22Rv1 (cell line): ENCODE measurements at regions not wholly inside any gene's neighbourhood (a gene's known extent, or its start where the extent isn't known, plus 50 kb on each side); places are given as distances from the start of the nearest gene placed in this dataset.

Experiments used
- H3K27ac ChIP-seq: fragments of 450-650 bp; 2 replicates; pipeline ENCODE4 v1.5.1; 2017
- CTCF ChIP-seq: fragments of 450-650 bp; IDR thresholded peaks from 2 replicates; pipeline ENCODE4 v1.5.1; 2017; ENCODE audit warnings: mild to moderate bottlenecking
- ZFX ChIP-seq: fragments of 450-650 bp; IDR thresholded peaks from 2 replicates; pipeline ENCODE4 v1.6.1; 2017; ENCODE audit warnings: antibody characterized with exemption, borderline replicate concordance

- TF ChIP-seq CTCF (no peak), ZFX (no peak)
- H3K27ac ChIP-seq = no peak overlapping the region
Observed at GRCh38 chr4:181676546-181676945, 566.7 kb upstream of the TENM3 start.

- no peak overlapping the region for H3K27ac ChIP-seq
- no peak for TF ChIP-seq ZFX
- no peak for TF ChIP-seq CTCF
Observed at GRCh38 chr4:181677201-181677600, 566.0 kb upstream of the TENM3 start.

GRCh38 chr4:181677621-181678020 is 565.6 kb upstream of the TENM3 start:
- H3K27ac ChIP-seq = no peak overlapping the region
- TF ChIP-seq ZFX (no peak), CTCF (no peak)

- no peak overlapping the region for H3K27ac ChIP-seq
- TF ChIP-seq CTCF = no peak
- TF ChIP-seq ZFX = no peak
Observed at GRCh38 chr4:181679754-181680153, 563.4 kb upstream of the TENM3 start.

GRCh38 chr4:181682367-181683047 is 560.7 kb upstream of the TENM3 start:
- no peak overlapping the region for H3K27ac ChIP-seq
- TF ChIP-seq CTCF = no peak
- no peak for TF ChIP-seq ZFX

- no peak for TF ChIP-seq ZFX
- no peak for TF ChIP-seq CTCF
- no peak overlapping the region for H3K27ac ChIP-seq
Observed at GRCh38 chr4:181684310-181684709, 558.9 kb upstream of the TENM3 start.

- TF ChIP-seq ZFX (no peak), CTCF (no peak)
Observed at GRCh38 chr4:181685461-181685860, 557.7 kb upstream of the TENM3 start.

More at GRCh38 chr4:181685461-181685860, 557.7 kb upstream of the TENM3 start:
- H3K27ac ChIP-seq = no peak overlapping the region
